Tibial nerve (tissue), 4 donors: ENCODE measurements at regions not wholly inside any gene's neighbourhood (a gene's known extent, or its start where the extent isn't known, plus 50 kb on each side); places are given as distances from the start of the nearest gene placed in this dataset.

Source experiments
- EP300 ChIP-seq, 2 donors: sonication (generic); formaldehyde crosslinking; IDR thresholded peaks; one replicate each; pipeline ENCODE4 v1.6.1; 2017; ENCODE audit warnings: antibody characterized with exemption in 2 of 2, mild to moderate bottlenecking in 1 of 2
- TF ChIP-seq, protein P1 (sequence below), 5 experiments: fragments of 200-600 bp in 3 of 5; fragments of 450-650 bp in 2 of 5; sonication (generic) in 3 of 5; IDR thresholded peaks; one replicate each; pipeline ENCODE4 v1.5.1; 2016 to 2019; ENCODE audit warnings: antibody characterized with exemption in 5 of 5, mild to moderate bottlenecking in 3 of 5, moderate library complexity in 2 of 5

DNA sequence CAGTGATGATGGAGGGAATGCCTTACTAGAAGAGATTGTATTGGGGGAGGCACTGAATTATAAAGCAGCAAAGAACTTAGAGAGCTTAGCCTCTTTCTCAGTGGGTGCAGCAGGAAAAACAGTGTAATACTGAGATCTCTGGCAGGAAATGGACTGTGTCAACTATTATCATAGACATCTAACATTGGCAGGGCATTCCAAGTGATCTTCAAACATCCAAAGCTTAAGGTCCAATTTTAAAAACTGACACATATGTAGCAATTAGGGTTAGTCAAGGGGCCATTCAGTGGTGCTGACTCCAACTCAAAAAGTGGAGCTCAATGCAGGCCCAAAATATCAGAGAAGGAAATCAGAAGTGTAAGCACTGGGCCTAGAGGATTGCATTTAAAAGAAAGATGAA is 106.6 kb upstream of the DDX18 start:
- TF ChIP-seq, protein P1, sequence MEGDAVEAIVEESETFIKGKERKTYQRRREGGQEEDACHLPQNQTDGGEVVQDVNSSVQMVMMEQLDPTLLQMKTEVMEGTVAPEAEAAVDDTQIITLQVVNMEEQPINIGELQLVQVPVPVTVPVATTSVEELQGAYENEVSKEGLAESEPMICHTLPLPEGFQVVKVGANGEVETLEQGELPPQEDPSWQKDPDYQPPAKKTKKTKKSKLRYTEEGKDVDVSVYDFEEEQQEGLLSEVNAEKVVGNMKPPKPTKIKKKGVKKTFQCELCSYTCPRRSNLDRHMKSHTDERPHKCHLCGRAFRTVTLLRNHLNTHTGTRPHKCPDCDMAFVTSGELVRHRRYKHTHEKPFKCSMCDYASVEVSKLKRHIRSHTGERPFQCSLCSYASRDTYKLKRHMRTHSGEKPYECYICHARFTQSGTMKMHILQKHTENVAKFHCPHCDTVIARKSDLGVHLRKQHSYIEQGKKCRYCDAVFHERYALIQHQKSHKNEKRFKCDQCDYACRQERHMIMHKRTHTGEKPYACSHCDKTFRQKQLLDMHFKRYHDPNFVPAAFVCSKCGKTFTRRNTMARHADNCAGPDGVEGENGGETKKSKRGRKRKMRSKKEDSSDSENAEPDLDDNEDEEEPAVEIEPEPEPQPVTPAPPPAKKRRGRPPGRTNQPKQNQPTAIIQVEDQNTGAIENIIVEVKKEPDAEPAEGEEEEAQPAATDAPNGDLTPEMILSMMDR (IDR thresholded peaks at IDR 0.05) = no peak
- no peak for TF ChIP-seq EP300 (IDR thresholded peaks at IDR 0.05)
